GM12878 (cell line): ENCODE measurements at regions not wholly inside any gene's neighbourhood (a gene's known extent, or its start where the extent isn't known, plus 50 kb on each side); places are given as distances from the start of the nearest gene placed in this dataset.

Experiments used
- ATAC-seq: fragments of 200-7000 bp; cut with Tn5 transposase; 3 replicates; pipeline ENCODE4 v1.9.1; 2020; ENCODE audit warnings: mild to moderate bottlenecking, moderate library complexity
- BruUV-seq: library from RNA; stranded (reverse); fragments of 400-500 nt; replicated peaks from 2 replicates; lab custom pipeline; 2021; lab: Mats Ljungman, UMichigan
- CTCF ChIA-PET: fragments of 300-600 bp; sonication (Branson Sonifier 250); formaldehyde crosslinking; extraction: SDS; loops from one replicate; lab custom pipeline; 2021; ENCODE audit warnings: inconsistent platforms; lab: Yijun Ruan, JAX
- POLR2A ChIA-PET: fragments of 350-600 bp; formaldehyde crosslinking; extraction: SDS; loops from one replicate; lab custom pipeline; 2021; ENCODE audit warnings: inconsistent platforms; lab: Charles Lee
- RAD21 ChIA-PET: fragments of 300-600 bp; sonication (Branson Sonifier 250); formaldehyde crosslinking; loops from one replicate; lab custom pipeline; 2023; ENCODE audit warnings: antibody characterized with exemption; ENCODE audit not compliant: unreplicated experiment; lab: Charles Lee
- SMC1A ChIA-PET: fragments of 300-600 bp; sonication (Branson Sonifier 250); formaldehyde crosslinking; loops from one replicate; lab custom pipeline; 2023; ENCODE audit not compliant: unreplicated experiment, uncharacterized antibody; lab: Charles Lee
- DNase-seq: peaks from one replicate; pipeline ENCODE4 v3.0.0-alpha.2; 2011; ENCODE audit warnings: low read depth, low spot score
- FAIRE-seq: peaks from 3 replicates; lab custom pipeline; 2011; peaks lifted over from hg19 to GRCh38; lab: Jason Lieb, UNC
- H2AFZ ChIP-seq: 2 replicates; pipeline ENCODE4 v1.6.0; 2011; ENCODE audit warnings: low read depth, low read length, control low read depth; ENCODE audit not compliant: control insufficient read depth
- H3K27ac ChIP-seq: 2 replicates; pipeline ENCODE4 v1.5.1; 2011; ENCODE audit warnings: control low read depth; ENCODE audit not compliant: control insufficient read depth, insufficient read depth
- H3K27me3 ChIP-seq, 2 experiments: replicated peaks in 1 of 2; 2 replicates each; pipeline versions ENCODE4 v1.6.0 to v1.6.1; 2011; ENCODE audit warnings: low read length in 1 of 2; ENCODE audit not compliant: control insufficient read depth in 2 of 2, insufficient read depth in 2 of 2
- H3K36me3 ChIP-seq, 2 experiments: 2 replicates each; pipeline ENCODE4 v1.5.1; 2011; ENCODE audit warnings: low read length in 1 of 2; ENCODE audit not compliant: control insufficient read depth in 2 of 2, insufficient read depth in 2 of 2
- H3K4me1 ChIP-seq: 2 replicates; pipeline ENCODE4 v1.6.1; 2011; ENCODE audit warnings: mild to moderate bottlenecking, low read length, moderate library complexity, mixed read lengths; ENCODE audit not compliant: control insufficient read depth, insufficient read depth
- H3K4me2 ChIP-seq: 2 replicates; pipeline ENCODE4 v1.6.0; 2011; ENCODE audit warnings: control low read depth; ENCODE audit not compliant: control insufficient read depth, insufficient read depth
- H3K4me3 ChIP-seq: fragments of 200-600 bp; sonication (generic); 2 replicates; pipeline ENCODE4 v1.5.1; 2016
- H3K79me2 ChIP-seq: 2 replicates; pipeline ENCODE4 v1.6.0; 2011; ENCODE audit warnings: low read length; ENCODE audit not compliant: control insufficient read depth, insufficient read depth
- H3K9ac ChIP-seq: 2 replicates; pipeline ENCODE4 v1.8.0; 2011; ENCODE audit warnings: low read length, control low read depth, mixed read lengths; ENCODE audit not compliant: control insufficient read depth, insufficient read depth
- H3K9me3 ChIP-seq: replicated peaks from 3 replicates; pipeline ENCODE4 v1.5.1; 2011; ENCODE audit warnings: mild to moderate bottlenecking, low read length; ENCODE audit not compliant: control insufficient read depth, insufficient read depth
- H4K20me1 ChIP-seq: 2 replicates; pipeline ENCODE4 v1.6.0; 2011; ENCODE audit not compliant: control insufficient read depth, insufficient read depth
- BHLHE40 ChIP-seq, 2 experiments: fragments of 450-650 bp in 1 of 2; IDR thresholded peaks; 2 replicates each; pipeline ENCODE4 v1.6.1; 2011 to 2017; ENCODE audit warnings: low read depth in 2 of 2, borderline replicate concordance in 1 of 2, improper control_type of control experiment in 1 of 2, low read length in 1 of 2, mild to moderate bottlenecking in 1 of 2
- CEBPB ChIP-seq, 2 experiments: fragments of 150-350 bp in 1 of 2; IDR thresholded peaks; 2 replicates each; pipeline ENCODE4 v1.6.1; 2012 to 2014; ENCODE audit warnings: low read depth in 2 of 2, low read length in 2 of 2, borderline replicate concordance in 1 of 2, inconsistent platforms in 1 of 2
- IKZF1 ChIP-seq: fragments of 450-650 bp; conservative IDR thresholded peaks from 2 replicates; pipeline ENCODE4 v1.6.1; 2017; ENCODE audit warnings: antibody characterized with exemption, mild to moderate bottlenecking
- NFIC ChIP-seq: IDR thresholded peaks from 2 replicates; pipeline ENCODE4 v1.6.1; 2012; ENCODE audit warnings: low read depth, mild to moderate bottlenecking, inconsistent platforms, low read length, moderate library complexity
- SPI1 ChIP-seq: IDR thresholded peaks from 2 replicates; pipeline ENCODE4 v1.6.1; 2011; ENCODE audit warnings: low read depth, mild to moderate bottlenecking, low read length, moderate library complexity, borderline replicate concordance; ENCODE audit not compliant: insufficient read depth
- SUPT20H ChIP-seq: IDR thresholded peaks from 2 replicates; pipeline ENCODE4 v1.6.1; 2011; ENCODE audit warnings: low read depth, mild to moderate bottlenecking, low read length, moderate library complexity, borderline replicate concordance; ENCODE audit not compliant: control insufficient read depth
- SUZ12 ChIP-seq: fragments of 200-600 bp; sonication (generic); IDR thresholded peaks from one replicate; pipeline ENCODE4 v1.6.1; 2018; ENCODE audit warnings: antibody characterized with exemption, mild to moderate bottlenecking; ENCODE audit not compliant: unreplicated experiment
- WGBS: methylation state at CpG from one replicate; pipeline ENCODE4 v1.1.6; 2016; ENCODE audit warnings: low lambda C conversion rate; ENCODE audit not compliant: insufficient replicate concordance, insufficient coverage; ENCODE audit errors: missing lambda C conversion rate; 5-methylcytosine and 5-hydroxymethylcytosine counted together
- in situ Hi-C: fragments of 300-500 bp; cut with MboI; formaldehyde crosslinking; loops from 9 replicates; pipeline ENCODE4 v1.14.3; 2018; ENCODE audit warnings: mixed read lengths
- intact Hi-C: fragments of 100-400 bp; cut with micrococcal nuclease; formaldehyde crosslinking; loops from one replicate; pipeline ENCODE4 v1.14.2; 2022; ENCODE audit not compliant: unreplicated experiment
- TF ChIP-seq, protein P1 (sequence below): fragments of 450-650 bp; IDR thresholded peaks from 2 replicates; pipeline ENCODE4 v1.6.1; 2017; ENCODE audit warnings: low read depth, mild to moderate bottlenecking, moderate library complexity
- TF ChIP-seq, protein P2 (sequence below): fragments of 450-650 bp; IDR thresholded peaks from 2 replicates; pipeline ENCODE4 v1.6.1; 2017; ENCODE audit warnings: mild to moderate bottlenecking, moderate library complexity

DNA sequence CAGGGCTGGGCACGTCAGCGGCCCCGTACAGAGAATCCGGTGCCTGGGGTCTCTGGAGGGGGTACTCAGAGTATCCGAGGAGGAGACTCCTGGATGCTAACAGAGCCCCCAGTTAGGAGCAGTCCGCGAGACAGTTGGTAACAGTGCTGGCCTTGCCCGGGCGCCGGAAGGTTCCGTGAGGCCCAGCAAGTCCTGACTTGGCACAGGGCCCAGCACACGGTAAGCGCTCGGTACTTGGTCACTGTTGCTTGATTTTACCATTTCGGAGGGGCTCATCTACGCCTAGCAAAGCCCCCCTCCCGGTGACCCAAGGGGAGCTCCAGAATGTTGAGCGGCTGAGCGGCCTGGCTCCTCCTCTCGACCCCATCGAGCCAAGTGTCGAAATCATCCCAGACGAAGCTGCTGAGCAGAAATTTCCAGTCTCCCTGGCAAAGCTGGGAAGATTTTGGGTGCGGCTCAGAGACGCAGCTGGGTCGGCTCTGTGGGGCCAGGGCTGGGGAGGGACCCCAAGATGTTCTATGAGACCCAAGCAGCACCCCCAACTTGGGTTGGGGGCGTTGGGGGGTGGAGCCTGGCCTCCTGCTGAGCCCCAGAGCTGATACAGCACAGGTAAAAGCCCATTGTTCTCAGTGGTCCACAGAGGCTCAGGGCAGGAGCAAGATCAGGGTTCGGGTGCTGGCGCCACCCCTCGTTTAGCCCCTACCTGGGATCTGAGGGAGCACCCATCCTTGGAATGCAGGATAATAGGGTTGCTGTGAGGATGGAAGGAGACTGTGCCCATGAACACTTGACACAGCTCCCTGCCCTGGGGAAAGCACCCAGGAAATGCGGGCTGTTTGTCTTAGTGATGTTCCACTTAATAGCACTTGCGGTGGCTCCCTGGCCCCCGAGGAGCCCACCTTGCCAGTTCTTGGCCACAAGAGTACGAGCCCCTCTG is 137.2 kb downstream of the C9orf50 start:
- H3K4me2 ChIP-seq, result no peak overlapping the region
- H3K4me3 ChIP-seq, result no peak overlapping the region
- no TSS peak for BruUV-seq
- ATAC-seq, result peak; percentile 31; the same call in 1 of the 3 replicates
- H3K36me3 ChIP-seq, result no peaks in the 10 kb centered on the region
- H3K27me3 ChIP-seq, result peaks cover 10 to 22% of the 10 kb centered on the region in 2 experiments
- in situ Hi-C loops, result no loop called here
- POLR2A ChIA-PET, result interaction anchor here (0.5 to 1.0 kb wide), 2 partner anchors 37 to 96 kb away, joined by 3 to 7 read pairs; no protein-coding TSS in a partner anchor
- no peak overlapping the region for H3K9ac ChIP-seq
- H4K20me1 ChIP-seq, result no peaks in the 10 kb centered on the region
- H3K4me1 ChIP-seq, result peaks cover 4% of the 10 kb centered on the region; the same call in 1 of the 2 replicates
- H3K9me3 ChIP-seq, result no peaks in the 10 kb centered on the region
- SMC1A ChIA-PET, result no interaction called here
- RAD21 ChIA-PET, result interaction anchor here (1.7 kb wide), 1 partner anchor 24 kb away, joined by 6 read pairs; no protein-coding TSS in a partner anchor
- FAIRE-seq, result no peak
- TF ChIP-seq, protein P1, sequence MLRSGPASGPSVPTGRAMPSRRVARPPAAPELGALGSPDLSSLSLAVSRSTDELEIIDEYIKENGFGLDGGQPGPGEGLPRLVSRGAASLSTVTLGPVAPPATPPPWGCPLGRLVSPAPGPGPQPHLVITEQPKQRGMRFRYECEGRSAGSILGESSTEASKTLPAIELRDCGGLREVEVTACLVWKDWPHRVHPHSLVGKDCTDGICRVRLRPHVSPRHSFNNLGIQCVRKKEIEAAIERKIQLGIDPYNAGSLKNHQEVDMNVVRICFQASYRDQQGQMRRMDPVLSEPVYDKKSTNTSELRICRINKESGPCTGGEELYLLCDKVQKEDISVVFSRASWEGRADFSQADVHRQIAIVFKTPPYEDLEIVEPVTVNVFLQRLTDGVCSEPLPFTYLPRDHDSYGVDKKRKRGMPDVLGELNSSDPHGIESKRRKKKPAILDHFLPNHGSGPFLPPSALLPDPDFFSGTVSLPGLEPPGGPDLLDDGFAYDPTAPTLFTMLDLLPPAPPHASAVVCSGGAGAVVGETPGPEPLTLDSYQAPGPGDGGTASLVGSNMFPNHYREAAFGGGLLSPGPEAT, result no peak
- no peak for TF ChIP-seq NFIC
- no peak for TF ChIP-seq SUZ12
- TF ChIP-seq BHLHE40 (IDR thresholded peaks at IDR 0.05; ENCODE audit: borderline replicate concordance in 1 of 2, low read depth in 2 of 2, low read length in 1 of 2), result no peak
- TF ChIP-seq CEBPB (IDR thresholded peaks at IDR 0.05; ENCODE audit: borderline replicate concordance in 1 of 2, low read depth in 2 of 2, low read length in 2 of 2), result no peak
- TF ChIP-seq SUPT20H, result no peak
- no peak for TF ChIP-seq SPI1
- TF ChIP-seq IKZF1, result peak; percentile 19; the same call in 1 of the 2 replicates
- TF ChIP-seq, protein P2, sequence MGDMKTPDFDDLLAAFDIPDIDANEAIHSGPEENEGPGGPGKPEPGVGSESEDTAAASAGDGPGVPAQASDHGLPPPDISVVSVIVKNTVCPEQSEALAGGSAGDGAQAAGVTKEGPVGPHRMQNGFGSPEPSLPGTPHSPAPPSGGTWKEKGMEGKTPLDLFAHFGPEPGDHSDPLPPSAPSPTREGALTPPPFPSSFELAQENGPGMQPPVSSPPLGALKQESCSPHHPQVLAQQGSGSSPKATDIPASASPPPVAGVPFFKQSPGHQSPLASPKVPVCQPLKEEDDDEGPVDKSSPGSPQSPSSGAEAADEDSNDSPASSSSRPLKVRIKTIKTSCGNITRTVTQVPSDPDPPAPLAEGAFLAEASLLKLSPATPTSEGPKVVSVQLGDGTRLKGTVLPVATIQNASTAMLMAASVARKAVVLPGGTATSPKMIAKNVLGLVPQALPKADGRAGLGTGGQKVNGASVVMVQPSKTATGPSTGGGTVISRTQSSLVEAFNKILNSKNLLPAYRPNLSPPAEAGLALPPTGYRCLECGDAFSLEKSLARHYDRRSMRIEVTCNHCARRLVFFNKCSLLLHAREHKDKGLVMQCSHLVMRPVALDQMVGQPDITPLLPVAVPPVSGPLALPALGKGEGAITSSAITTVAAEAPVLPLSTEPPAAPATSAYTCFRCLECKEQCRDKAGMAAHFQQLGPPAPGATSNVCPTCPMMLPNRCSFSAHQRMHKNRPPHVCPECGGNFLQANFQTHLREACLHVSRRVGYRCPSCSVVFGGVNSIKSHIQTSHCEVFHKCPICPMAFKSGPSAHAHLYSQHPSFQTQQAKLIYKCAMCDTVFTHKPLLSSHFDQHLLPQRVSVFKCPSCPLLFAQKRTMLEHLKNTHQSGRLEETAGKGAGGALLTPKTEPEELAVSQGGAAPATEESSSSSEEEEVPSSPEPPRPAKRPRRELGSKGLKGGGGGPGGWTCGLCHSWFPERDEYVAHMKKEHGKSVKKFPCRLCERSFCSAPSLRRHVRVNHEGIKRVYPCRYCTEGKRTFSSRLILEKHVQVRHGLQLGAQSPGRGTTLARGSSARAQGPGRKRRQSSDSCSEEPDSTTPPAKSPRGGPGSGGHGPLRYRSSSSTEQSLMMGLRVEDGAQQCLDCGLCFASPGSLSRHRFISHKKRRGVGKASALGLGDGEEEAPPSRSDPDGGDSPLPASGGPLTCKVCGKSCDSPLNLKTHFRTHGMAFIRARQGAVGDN, result no peak
- no peak overlapping the region for H3K27ac ChIP-seq
- intact Hi-C loops, result loop anchor here (10.0 kb wide), 1 partner anchor 121 kb away; no protein-coding TSS in a partner anchor
- WGBS, result 41% methylated on average over 33 of the region's 34 CpGs
- H3K79me2 ChIP-seq, result no peaks in the 10 kb centered on the region
- DNase-seq, result no peak
- H2AFZ ChIP-seq, result no peak overlapping the region
- CTCF ChIA-PET, result interaction anchor here (1.1 kb wide), 1 partner anchor 344 kb away, joined by 4 read pairs; no protein-coding TSS in a partner anchor
